ENCODE measurements at regions not wholly inside any gene's neighbourhood (a gene's known extent, or its start where the extent isn't known, plus 50 kb on each side); places are given as distances from the start of the nearest gene placed in this dataset.
"Not testable (repeated sequence)": the region's sequence is repeated elsewhere in the genome, so short reads cannot be mapped to it uniquely, and the experiment has no call there.

- no peak for DNase-seq (ENCODE audit: low spot score)
These were observed 137.2 kb downstream of the NOC3L start for GRCh38 chr10:94225589-94225988.

- no peak for DNase-seq (ENCODE audit: low spot score)
These were observed 132.5 kb downstream of the NOC3L start for GRCh38 chr10:94230134-94230785.

DNA sequence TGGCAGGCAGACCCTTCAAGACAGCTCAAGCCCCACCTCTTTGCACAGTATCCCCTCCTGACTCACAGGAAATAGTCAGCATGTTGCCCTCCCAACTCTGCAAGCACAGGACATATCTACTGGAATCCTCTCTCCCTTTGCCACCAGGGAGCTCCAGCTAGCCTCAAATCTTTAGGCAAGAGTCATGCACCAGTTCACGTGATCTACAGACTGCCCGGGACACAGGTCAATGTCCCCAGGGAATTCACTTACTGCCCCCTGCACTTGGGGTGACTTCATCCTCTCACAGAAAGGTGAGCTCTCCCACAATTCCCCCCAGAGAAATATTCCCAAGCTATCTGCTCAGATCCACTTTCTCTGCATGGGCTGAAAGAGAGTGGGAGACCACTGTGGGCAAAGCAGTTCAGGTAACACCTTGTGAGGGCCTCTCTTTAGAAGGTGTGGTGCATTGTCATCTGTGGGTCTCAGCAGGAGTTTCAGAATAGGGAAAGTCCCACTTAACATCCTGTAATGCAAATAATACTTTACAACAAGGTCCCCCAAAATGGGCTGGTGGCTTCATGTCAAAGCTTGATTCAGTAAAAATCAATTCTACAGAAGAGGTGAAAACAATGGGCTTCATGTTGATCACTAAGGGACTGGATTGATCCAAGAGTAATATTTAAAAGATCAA is 129.9 kb downstream of the NOC3L start:
- no peak for DNase-seq (ENCODE audit: low spot score)

DNA sequence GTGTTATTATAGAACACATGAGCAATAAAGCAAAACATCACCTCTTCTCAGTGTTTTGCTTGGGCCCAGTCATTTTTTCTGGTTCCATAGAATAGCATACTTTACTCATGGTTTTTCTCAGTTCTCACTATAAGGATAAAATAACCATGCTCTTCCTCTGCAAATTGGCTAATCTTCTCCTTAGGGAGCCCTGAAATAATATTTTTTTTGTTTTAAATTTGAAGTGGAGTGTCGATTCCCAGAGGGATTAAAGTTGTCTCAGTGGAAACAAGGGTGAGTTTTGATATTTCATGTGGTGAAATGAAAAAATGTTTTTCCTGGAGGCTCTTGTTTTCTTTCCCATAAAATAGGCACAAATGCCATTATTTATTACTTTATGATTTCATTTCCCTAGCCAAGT is 127.3 kb downstream of the NOC3L start:
- no peak for DNase-seq (ENCODE audit: low spot score)

DNA sequence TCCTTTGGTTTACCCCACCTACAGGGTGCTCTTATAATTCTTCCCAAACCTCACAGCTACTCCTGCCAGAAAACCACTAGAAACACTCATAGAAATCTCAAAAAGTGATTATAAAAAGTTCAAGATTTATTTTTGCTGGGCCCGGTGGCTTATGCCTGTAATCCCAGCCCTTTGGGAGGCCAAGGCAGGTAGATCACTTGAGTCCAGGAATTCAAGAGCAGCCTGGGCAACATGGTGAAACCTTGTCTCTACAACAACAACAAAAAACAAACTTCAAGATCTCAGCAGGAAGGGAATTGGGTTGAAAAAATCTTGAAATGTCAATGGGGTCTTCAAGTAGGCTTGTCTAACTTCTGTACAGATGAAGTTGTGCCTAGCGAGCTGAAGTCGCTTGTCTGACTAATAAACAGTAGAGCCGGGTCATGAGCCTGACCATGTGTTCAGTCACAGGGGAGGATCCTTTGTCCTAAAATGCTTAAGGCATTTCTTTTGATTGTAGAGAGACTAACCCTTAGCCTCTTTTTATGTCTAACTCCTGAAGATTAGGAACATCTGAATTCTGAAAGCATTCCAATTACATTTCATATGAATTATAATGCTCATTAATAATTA is 124.6 kb downstream of the NOC3L start:
- DNase-seq (ENCODE audit: low spot score): no peak

- DNase-seq (ENCODE audit: low spot score): no peak
These were observed 123.0 kb downstream of the NOC3L start for GRCh38 chr10:94239696-94240095.

GRCh38 chr10:94240491-94240890 is 122.2 kb downstream of the NOC3L start:
- no peak for DNase-seq (ENCODE audit: low spot score)

DNA sequence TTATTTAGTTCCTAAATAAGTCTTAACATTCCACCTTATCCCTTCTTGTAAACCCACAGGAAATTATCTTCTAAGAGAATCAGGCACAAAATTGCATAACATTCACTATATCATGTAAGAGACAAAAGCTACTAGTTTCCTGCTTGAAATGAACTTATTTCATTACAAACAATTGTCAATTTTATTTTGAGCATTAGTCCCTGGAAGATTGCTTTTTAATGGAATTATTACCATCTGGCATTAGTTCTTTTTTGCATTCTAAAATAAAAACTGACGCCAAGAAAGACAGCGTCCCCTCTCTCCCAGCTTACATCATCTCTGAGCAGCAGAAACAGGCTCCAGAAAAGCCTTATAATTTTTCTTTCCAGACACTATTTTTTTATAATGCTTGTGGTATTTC is 121.8 kb downstream of the NOC3L start:
- DNase-seq (ENCODE audit: low spot score): no peak

- DNase-seq (ENCODE audit: low spot score): no peak
These were observed 111.6 kb downstream of the NOC3L start for GRCh38 chr10:94251098-94251497.

GRCh38 chr10:94251568-94251967 is 111.2 kb downstream of the NOC3L start:
- no peak for DNase-seq (ENCODE audit: low spot score)

DNA sequence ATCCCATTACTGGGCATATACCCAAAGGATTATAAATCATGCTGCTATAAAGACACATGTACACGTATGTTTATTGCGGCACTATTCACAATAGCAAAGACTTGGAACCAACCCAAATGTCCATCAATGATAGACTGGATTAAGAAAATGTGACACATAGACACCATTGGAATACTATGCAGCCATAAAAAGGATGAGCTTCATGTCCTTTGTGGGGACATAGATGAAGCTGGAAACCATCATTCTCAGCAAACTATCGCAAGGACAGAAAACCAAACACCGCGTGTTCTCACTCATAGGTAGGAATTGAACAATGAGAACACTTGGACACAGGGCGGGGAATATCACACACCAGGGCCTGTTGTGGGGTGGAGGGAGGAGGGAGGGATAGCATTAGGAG is 105.3 kb downstream of the NOC3L start:
- not testable (repeated sequence) for DNase-seq (ENCODE audit: low spot score)

GRCh38 chr10:94260455-94260854 is 102.3 kb downstream of the NOC3L start:
- DNase-seq (ENCODE audit: low spot score): no peak

- no peak for DNase-seq (ENCODE audit: low spot score)
These were observed 98.7 kb downstream of the NOC3L start for GRCh38 chr10:94264085-94264484.

- DNase-seq (ENCODE audit: low spot score): no peak
These were observed 96.6 kb downstream of the NOC3L start for GRCh38 chr10:94266091-94266490.

DNA sequence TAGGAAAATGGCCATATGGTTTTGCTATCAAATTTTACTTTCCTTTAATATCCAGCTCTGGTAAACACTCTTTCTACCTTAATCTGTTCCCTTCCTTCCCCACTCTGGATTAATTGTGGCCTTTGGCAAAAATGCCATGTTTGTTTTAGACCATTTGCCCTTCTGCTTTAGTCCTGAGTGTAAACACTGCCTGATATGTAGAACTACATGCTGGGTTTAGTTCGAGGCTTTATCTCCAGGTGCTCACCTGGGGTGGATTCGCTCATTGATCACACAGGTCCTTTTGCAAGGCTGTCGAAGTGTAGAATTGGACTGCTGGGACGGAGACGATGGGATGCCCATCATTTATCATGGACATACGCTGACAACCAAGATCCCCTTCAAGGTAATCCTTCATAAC is 94.1 kb downstream of the NOC3L start:
- DNase-seq (ENCODE audit: low spot score): no peak

- DNase-seq (ENCODE audit: low spot score): no peak
These were observed 88.5 kb downstream of the NOC3L start for GRCh38 chr10:94274142-94274787.

DNA sequence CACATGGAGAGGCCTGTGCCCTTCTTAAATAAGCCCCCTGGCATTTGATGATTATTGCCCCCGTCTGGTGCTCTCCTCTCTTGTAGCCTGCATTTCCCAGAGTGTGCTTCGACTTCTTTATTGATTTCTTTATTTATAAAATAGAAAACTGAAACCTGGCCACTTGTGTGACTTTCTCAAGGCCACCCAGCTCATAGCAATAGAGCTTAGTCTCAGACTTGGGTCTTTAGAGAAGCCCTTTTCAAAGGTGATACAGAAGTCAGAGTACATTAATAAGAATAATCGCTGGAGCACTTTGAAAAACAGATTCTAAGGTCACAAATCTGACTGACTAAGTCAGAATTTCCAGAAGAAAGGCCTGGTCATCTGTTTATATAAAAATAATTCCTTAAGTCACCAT is 86.6 kb downstream of the NOC3L start:
- no peak for DNase-seq (ENCODE audit: low spot score)

- no peak for DNase-seq (ENCODE audit: low spot score)
These were observed 85.3 kb downstream of the NOC3L start for GRCh38 chr10:94277450-94277849.

GRCh38 chr10:94279835-94280709 is 82.7 kb downstream of the NOC3L start:
- peak; percentile 83 for DNase-seq (ENCODE audit: low spot score)

GRCh38 chr10:94281654-94282053 is 81.1 kb downstream of the NOC3L start:
- DNase-seq (ENCODE audit: low spot score): no peak

- no peak for DNase-seq (ENCODE audit: low spot score)
These were observed 80.4 kb downstream of the NOC3L start for GRCh38 chr10:94282369-94282768.

Data from iPS-NIHi11 (cell line).